CMK (cell line): ENCODE measurements at regions not wholly inside any gene's neighbourhood (a gene's known extent, or its start where the extent isn't known, plus 50 kb on each side); places are given as distances from the start of the nearest gene placed in this dataset.

ENCODE experiments used
- DNase-seq: peaks from one replicate; pipeline ENCODE4 v3.0.0-alpha.2; 2010; ENCODE audit warnings: low read depth

GRCh38 chr7:41346878-41347277 is 356.0 kb downstream of the INHBA start:
- DNase-seq = no peak

GRCh38 chr7:41339913-41340676 is 362.8 kb downstream of the INHBA start:
- DNase-seq = no peak

GRCh38 chr7:41336981-41337380 is 365.9 kb downstream of the INHBA start:
- DNase-seq = no peak

- DNase-seq = no peak
These were observed 366.4 kb downstream of the INHBA start for GRCh38 chr7:41336455-41336952.

GRCh38 chr7:41334071-41334862 is 368.6 kb downstream of the INHBA start:
- no peak for DNase-seq

GRCh38 chr7:41333511-41333910 is 369.4 kb downstream of the INHBA start:
- DNase-seq = no peak

GRCh38 chr7:41331194-41331593 is 371.7 kb downstream of the INHBA start:
- DNase-seq = no peak

- no peak for DNase-seq
These were observed 374.3 kb downstream of the INHBA start for GRCh38 chr7:41328544-41328943.

GRCh38 chr7:41328131-41328530 is 374.8 kb downstream of the INHBA start:
- no peak for DNase-seq

- no peak for DNase-seq
These were observed 376.3 kb downstream of the INHBA start for GRCh38 chr7:41326616-41327015.

GRCh38 chr7:41323806-41324205 is 379.1 kb downstream of the INHBA start:
- no peak for DNase-seq

- no peak for DNase-seq
These were observed 383.3 kb downstream of the INHBA start for GRCh38 chr7:41319581-41319980.

- DNase-seq = no peak
These were observed 386.5 kb downstream of the INHBA start for GRCh38 chr7:41316410-41316809.

- no peak for DNase-seq
These were observed 387.1 kb downstream of the INHBA start for GRCh38 chr7:41315764-41316163.

- no peak for DNase-seq
These were observed 389.7 kb downstream of the INHBA start for GRCh38 chr7:41313171-41313570.

GRCh38 chr7:41312235-41312634 is 390.7 kb downstream of the INHBA start:
- DNase-seq = no peak

- DNase-seq = no peak
These were observed 391.6 kb downstream of the INHBA start for GRCh38 chr7:41311301-41311700.

GRCh38 chr7:41306486-41306885 is 396.4 kb downstream of the INHBA start:
- DNase-seq = no peak

- no peak for DNase-seq
These were observed 397.9 kb downstream of the INHBA start for GRCh38 chr7:41305001-41305400.

GRCh38 chr7:41303709-41304108 is 399.2 kb downstream of the INHBA start:
- DNase-seq = no peak

GRCh38 chr7:41298409-41298808 is 404.5 kb downstream of the INHBA start:
- no peak for DNase-seq

GRCh38 chr7:41297166-41297565 is 405.7 kb downstream of the INHBA start:
- DNase-seq = no peak

GRCh38 chr7:41295455-41295815 is 407.5 kb downstream of the INHBA start:
- no peak for DNase-seq
